ENCODE measurements at regions not wholly inside any gene's neighbourhood (a gene's known extent, or its start where the extent isn't known, plus 50 kb on each side); places are given as distances from the start of the nearest gene placed in this dataset.
A peak's percentile ranks its signal among the peaks of the same experiment; 100 is the strongest.

DNA sequence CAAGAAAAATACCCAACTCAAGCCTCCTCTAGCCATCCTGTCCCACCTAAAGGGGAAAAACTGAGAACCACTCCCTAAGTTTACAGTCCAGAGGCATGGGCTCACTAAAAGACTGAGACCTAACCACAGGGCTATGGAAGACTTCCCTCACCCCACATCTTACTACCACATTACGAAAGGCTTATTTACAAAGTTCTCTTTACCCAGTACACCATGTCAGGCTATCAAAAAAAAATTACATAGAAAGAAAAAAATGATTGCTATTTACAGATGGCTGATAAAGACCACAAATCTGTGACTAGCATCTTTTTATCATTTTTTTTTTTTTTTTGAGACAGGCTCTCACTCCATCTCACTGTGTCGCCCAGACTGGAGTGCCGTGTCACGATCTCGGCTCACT, 69.7 kb upstream of the TNPO1 start:
- no peak overlapping the region for H2AK9ac ChIP-seq (replicated peaks; ENCODE audit: low read depth, low read length, poor library complexity)
- no peak overlapping the region for H2BK15ac ChIP-seq (ENCODE audit: low read depth, low read length)
- no peaks in the 10 kb centered on the region for H3K9me1 ChIP-seq (ENCODE audit: insufficient read depth, low read length)
- H2BK5ac ChIP-seq (ENCODE audit: low read depth, low read length, poor library complexity, severe bottlenecking) = no peak overlapping the region
- no peak for ATAC-seq (ENCODE audit: low read depth)
- H3K18ac ChIP-seq (ENCODE audit: low read depth, low read length) = no peak overlapping the region
- H2BK120ac ChIP-seq (ENCODE audit: low read depth, low read length) = no peak overlapping the region
- dilution Hi-C loops (cut with HindIII; ENCODE audit: low sequenced_read_pairs, unreplicated experiment) (no loop called here), intact Hi-C loops (cut with micrococcal nuclease) (loop anchor here (5.0 kb wide), 1 partner anchor 34 kb away; no protein-coding TSS in a partner anchor), in situ Hi-C loops (cut with MboI; ENCODE audit: low sequenced_read_pairs) (no loop called here)
- H3K23ac ChIP-seq (ENCODE audit: low read depth, low read length) = no peak overlapping the region
- no peak overlapping the region for H3K4ac ChIP-seq (ENCODE audit: low read depth, low read length)
- H3K27me3 ChIP-seq (ENCODE audit: control insufficient read depth, insufficient read depth, low read length) = no peaks in the 10 kb centered on the region; the same call in 1 of the 2 replicates
- no peak overlapping the region for H2AK5ac ChIP-seq (ENCODE audit: low read depth, low read length)
- H4K91ac ChIP-seq (ENCODE audit: insufficient read depth, low read depth, low read length) = no peak overlapping the region
- no TSS peak for BruUV-seq (replicated peaks)
- H2BK20ac ChIP-seq (ENCODE audit: low read depth, low read length) = no peak overlapping the region
- no peak overlapping the region; the same call in 1 of the 2 replicates for H3K14ac ChIP-seq (replicated peaks; ENCODE audit: low read depth, low read length)
- no peak overlapping the region for H4K8ac ChIP-seq (ENCODE audit: low read depth in 2 of 2, low read length in 2 of 2)
- no peak overlapping the region for H3K9ac ChIP-seq (ENCODE audit: low read depth, low read length)
- no peak overlapping the region for H3K56ac ChIP-seq (ENCODE audit: extremely low read depth, insufficient read depth, low read length)
- H3K9me3 ChIP-seq (ENCODE audit: control insufficient read depth, insufficient read depth, low read length) = no peaks in the 10 kb centered on the region
- 82% methylated on average over 2 of the region's 5 CpGs; no CpG with 5 or more reads in 1 of the 2 experiments for WGBS, 2 experiments (ENCODE audit: extremely low coverage in 2 of 2, insufficient read length in 1 of 2)
- no peak overlapping the region for H2AFZ ChIP-seq (replicated peaks; ENCODE audit: low read length, poor library complexity)
- no peaks in the 10 kb centered on the region for H3K79me1 ChIP-seq (ENCODE audit: low read depth in 1 of 2, low read length in 2 of 2)
- H3K4me2 ChIP-seq (ENCODE audit: low read depth, low read length) = no peak overlapping the region
- POLR2A ChIA-PET (ENCODE audit: unreplicated experiment) = no interaction called here
- no peak overlapping the region for H3K27ac ChIP-seq (ENCODE audit: insufficient read depth, low read length)
- H3K36me3 ChIP-seq (ENCODE audit: control insufficient read depth, insufficient read depth, low read length) = no peaks in the 10 kb centered on the region
- H4K20me1 ChIP-seq (ENCODE audit: insufficient read depth, low read length) = no peaks in the 10 kb centered on the region
- H4K5ac ChIP-seq (ENCODE audit: low read depth, low read length) = no peak overlapping the region
- TF ChIP-seq MXI1 (IDR thresholded peaks at IDR 0.05; ENCODE audit: borderline replicate concordance, low read depth, low read length) (no peak), FOS (IDR thresholded peaks at IDR 0.05; ENCODE audit: low read depth, low read length) (no peak), CEBPB (IDR thresholded peaks at IDR 0.05; ENCODE audit: low read depth, low read length) (no peak), RAD21 (IDR thresholded peaks at IDR 0.05; ENCODE audit: low read length) (no peak), POLR2A (IDR thresholded peaks at IDR 0.05; ENCODE audit: low read depth, low read length) (no peak), MAFK (IDR thresholded peaks at IDR 0.05; ENCODE audit: low read depth, low read length) (no peak), RCOR1 (IDR thresholded peaks at IDR 0.05; ENCODE audit: insufficient replicate concordance, low read length) (no peak), NFE2L2 (IDR thresholded peaks at IDR 0.05; ENCODE audit: low read depth, low read length) (no peak), SMC3 (IDR thresholded peaks at IDR 0.05; ENCODE audit: low read depth, low read length) (no peak)
- TF ChIP-seq, protein P1, sequence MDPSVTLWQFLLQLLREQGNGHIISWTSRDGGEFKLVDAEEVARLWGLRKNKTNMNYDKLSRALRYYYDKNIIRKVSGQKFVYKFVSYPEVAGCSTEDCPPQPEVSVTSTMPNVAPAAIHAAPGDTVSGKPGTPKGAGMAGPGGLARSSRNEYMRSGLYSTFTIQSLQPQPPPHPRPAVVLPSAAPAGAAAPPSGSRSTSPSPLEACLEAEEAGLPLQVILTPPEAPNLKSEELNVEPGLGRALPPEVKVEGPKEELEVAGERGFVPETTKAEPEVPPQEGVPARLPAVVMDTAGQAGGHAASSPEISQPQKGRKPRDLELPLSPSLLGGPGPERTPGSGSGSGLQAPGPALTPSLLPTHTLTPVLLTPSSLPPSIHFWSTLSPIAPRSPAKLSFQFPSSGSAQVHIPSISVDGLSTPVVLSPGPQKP (IDR thresholded peaks at IDR 0.05; ENCODE audit: borderline replicate concordance, low read depth, low read length) = no peak
- H3K4me1 ChIP-seq (ENCODE audit: control insufficient read depth, insufficient read depth, low read length) = no peaks in the 10 kb centered on the region
- no peak overlapping the region for H3K4me3 ChIP-seq (ENCODE audit: insufficient read depth, low read depth, low read length)
- DNase-seq = peak; percentile 6
- CTCF ChIA-PET = no interaction called here
